Amniotic epithelial cell (primary cell): ENCODE measurements at regions not wholly inside any gene's neighbourhood (a gene's known extent, or its start where the extent isn't known, plus 50 kb on each side); places are given as distances from the start of the nearest gene placed in this dataset.

Experiments
- DNase-seq: peaks from one replicate; pipeline ENCODE4 v3.0.0-alpha.2; 2010; ENCODE audit warnings: low read depth

GRCh38 chr16:73817526-73818324 is 478.9 kb upstream of the PSMD7 start:
- DNase-seq: no peak

DNA sequence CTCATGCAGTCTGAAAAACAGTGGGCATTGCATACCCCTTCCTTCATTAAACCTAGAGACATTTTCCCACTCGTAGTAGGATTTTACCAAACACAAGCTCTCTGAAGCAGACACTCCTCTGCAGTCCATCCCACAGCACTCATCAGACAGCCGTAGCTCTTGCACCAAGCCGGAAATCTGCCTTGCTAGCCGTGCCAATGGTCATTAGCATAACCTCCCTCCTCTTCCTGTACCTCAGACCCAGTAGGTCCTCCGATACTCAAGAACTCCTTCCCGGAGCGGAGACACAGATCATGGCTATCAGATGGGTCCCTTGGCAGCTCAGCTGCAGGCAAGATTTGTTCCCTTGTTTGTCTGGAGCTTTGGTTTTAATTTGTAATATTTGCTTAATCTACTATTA is 483.1 kb upstream of the PSMD7 start:
- DNase-seq: no peak

- no peak for DNase-seq
These were observed 492.2 kb upstream of the PSMD7 start for GRCh38 chr16:73804456-73804855.

DNA sequence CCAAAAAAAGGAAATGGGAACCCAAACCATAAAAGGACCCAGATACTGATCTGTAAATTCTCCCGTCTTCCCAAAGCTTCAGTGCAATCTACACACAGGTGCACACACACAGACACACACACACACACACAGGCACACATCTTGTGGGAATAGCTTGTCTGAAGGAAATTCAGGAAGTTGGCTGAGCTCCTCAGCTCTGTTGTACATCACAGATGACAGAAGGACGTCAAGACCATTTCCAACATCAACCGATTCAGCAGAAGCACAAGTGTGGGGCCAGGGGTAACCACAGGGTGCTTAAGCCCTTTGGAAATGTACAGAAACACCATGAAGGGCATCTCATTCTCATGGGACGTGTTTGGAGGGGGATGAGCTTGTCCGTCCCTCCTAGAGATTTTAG is 498.1 kb upstream of the PSMD7 start:
- DNase-seq: no peak

DNA sequence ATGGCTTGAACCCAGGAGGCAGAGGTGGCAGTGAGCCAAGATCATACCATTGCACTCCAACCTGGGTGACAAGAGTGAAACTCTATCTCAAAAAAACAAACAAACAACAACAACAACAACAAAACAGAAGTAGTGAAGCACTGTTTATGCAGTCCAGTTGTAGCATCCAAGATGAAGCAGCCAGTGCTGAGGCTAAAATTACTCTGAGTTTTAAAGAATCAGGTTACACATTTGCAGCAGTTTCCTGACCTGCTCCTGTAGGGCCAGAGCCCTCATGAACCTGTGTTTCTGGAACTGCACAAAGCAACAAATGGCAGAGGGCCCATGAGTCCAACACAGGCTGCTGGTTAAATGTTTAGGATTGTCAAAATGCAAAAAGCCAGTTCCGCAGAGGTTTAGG is 499.5 kb upstream of the PSMD7 start:
- no peak for DNase-seq

- no peak for DNase-seq
These were observed 500.4 kb upstream of the PSMD7 start for GRCh38 chr16:73796241-73796640.

GRCh38 chr16:73794994-73795393 is 501.6 kb upstream of the PSMD7 start:
- no peak for DNase-seq

- no peak for DNase-seq
These were observed 502.7 kb upstream of the PSMD7 start for GRCh38 chr16:73793871-73794437.

DNA sequence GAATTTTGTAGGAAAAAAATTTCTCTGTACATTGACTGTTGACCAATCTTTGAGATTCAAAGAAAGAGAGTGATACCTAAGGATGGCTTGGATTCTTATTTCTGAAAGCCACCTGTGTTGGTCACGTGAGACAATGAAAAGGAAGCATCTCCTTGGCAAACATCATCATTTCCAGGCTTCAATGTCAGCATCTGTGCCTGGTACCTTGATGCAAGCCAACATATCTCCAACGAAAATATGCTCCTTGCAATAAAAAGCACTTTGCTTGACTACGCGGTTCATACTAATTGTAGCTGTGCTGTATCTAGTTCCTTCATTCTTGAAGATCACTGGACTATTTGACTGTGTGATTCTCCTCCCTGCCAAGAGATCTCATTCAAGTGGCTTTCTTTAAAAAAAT is 503.4 kb upstream of the PSMD7 start:
- no peak for DNase-seq

GRCh38 chr16:73792199-73793020 is 504.2 kb upstream of the PSMD7 start:
- DNase-seq: no peak

GRCh38 chr16:73781297-73781696 is 515.3 kb upstream of the PSMD7 start:
- DNase-seq: no peak

- no peak for DNase-seq
These were observed 517.7 kb upstream of the PSMD7 start for GRCh38 chr16:73778887-73779286.

DNA sequence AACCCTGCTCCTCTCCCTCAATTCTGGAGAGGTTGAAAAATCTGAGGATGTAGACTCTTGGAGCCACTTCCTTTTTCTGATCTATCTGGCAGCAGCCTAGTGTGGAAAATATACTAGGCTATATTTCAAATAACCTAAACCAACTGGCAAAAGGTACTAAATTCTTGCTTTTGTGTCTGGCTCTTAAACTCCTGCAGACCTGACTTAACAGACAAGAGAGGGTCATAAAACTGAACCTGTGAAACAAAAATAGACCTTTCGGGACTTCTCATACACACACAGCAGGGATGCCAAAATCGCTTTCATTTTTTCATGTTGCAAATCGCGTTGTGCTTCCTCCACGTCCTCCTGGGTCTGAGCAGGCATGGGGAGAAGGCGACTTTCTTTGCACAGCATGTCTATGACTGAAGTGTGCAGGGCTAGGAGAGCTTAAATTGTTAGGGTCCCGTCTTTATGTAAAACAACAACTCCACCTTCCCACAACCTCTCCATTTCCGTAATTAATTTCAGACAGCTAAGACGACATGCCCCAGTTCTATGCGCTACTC is 520.7 kb upstream of the PSMD7 start:
- DNase-seq: no peak

DNA sequence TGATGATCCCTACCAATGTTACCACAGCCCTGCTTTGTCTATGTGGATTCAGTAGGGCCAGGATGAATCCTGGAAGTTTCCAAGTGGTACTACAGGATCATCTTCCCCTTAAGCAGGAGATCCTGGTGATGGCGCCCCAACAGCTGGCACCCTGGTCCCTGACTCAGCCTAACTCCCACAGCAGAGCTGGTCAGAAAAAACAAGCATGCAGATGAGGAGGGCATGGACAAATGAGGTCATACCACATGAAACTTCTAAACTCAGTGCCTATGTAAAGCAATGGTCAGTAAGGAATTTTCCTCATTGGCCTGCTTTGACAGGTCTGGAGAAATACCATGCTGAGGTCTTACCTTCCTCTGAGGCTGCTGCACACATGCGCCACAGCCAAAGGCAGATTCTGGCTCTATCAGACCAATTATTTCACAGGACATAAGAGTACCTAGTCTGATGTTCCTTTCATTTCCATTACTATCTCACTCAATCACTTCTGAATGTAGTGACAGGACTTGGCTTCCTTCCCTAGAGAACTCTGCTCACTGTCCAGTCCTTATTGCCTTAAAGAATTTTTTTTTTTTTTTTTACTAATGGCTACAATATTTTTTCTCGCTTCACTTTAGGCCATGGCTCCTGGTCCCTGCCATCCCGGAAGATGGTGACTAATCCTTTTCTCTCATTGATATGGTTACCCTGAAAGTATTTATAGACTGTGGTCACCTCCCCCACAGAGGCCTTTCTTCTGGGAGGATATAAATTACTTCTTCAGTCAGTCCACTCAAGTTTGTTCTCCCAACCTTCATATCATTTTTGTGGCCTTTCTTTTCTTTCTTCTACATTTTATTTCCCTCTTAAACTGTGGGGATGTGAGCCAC is 525.2 kb upstream of the PSMD7 start:
- no peak for DNase-seq

DNA sequence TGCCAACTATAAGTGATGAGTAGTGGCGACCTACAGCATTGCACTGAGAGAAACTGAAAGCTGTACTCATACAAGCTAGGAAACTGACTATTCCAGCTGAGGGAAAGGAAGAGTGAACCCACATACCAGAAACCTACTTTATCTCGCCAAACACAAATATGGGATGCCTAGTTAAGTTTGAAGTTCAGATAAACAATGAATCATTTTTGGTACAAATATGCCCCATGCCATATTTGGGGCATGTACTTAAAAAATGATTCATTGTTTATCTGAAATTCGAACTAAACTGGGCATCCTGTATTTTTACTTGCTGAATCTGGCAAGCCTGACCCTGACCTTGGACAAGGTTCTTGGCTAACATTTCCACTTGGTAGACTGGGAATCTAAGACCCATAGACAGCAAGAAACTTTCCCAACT is 527.8 kb upstream of the PSMD7 start:
- DNase-seq: no peak

GRCh38 chr16:73764321-73764720 is 532.3 kb upstream of the PSMD7 start:
- DNase-seq: no peak

DNA sequence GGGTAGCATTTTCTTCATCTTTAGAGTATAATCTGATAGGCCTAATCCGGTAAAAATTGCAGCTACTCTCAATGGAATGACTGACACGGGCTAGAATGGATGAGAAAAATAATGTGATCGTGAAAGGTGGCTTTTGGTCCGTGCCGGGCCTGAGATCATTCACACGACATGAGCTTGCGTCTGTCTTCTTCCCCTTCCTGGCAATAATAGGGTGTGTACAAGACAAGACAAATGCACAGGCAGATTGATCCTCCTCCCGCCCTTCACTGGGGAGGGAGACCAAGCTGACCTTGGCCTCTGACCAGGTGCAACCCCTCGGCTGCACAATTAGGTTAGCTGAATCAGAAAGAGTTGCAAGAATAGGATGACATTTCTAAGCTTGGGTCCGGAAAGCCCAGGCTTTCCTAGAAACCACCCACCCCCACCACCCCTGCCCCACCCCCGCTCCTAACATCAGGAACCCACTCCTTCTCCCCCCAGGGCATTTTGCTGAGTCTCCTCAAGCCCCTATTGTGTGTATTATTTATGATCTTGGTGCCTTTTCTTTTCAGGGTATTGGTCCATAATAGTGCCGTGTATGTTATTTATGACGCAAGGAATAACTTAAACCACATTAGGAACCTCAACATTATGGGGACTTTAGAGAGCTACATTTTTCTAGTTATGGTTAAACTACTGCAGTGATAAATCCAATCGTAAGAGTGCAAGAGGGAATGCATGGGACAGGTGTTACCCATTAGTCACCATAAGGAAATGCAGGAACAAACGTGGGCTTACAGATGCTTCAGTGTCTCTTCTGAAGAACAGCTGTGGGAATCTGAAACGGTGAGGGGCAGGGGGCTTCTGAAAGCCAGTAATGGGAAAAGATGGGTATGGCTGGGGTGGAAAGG is 540.1 kb upstream of the PSMD7 start:
- no peak for DNase-seq

- DNase-seq: no peak
These were observed 542.7 kb upstream of the PSMD7 start for GRCh38 chr16:73753931-73754330.

- no peak for DNase-seq
These were observed 546.0 kb upstream of the PSMD7 start for GRCh38 chr16:73750639-73751038.

DNA sequence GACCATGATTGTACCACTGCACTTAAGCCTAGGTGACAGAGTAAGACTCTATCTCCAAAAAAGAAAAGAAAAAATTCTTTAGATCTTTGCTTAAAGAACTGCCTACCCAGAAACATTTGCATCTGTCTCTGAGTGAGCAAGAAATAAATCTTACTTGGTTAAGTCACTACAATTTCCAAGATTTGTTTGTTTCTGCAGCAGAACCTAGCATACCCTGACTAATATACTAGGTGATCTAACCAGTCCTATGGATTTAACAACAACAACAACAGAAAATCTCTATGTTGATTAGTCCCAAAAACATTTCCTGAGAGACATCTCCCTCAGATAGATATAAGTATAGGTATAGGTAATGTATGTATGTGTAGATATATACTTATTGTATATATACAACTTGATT is 549.3 kb upstream of the PSMD7 start:
- DNase-seq: no peak

DNA sequence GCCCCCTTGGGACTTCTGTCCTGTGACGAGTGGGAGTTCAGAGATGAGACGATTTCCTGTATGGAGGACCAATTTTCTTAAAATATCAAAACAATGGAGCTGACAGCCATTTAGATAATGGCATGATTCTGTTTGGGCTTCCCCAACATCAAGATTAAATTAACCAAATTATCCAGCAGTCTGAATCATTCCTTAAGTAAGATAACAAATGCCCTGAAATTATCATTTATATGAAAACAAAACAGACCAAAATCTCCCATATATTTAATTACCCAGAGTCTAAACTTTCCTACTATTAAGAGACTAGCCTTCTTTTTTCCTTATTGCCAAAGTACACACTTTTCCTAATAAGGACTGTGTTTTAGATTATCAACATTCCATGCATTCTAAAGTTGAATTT is 550.1 kb upstream of the PSMD7 start:
- DNase-seq: no peak
